Heart left ventricle (tissue), 16 donors: ENCODE measurements at regions not wholly inside any gene's neighbourhood (a gene's known extent, or its start where the extent isn't known, plus 50 kb on each side); places are given as distances from the start of the nearest gene placed in this dataset.

ENCODE experiments used
- ATAC-seq, 4 donors: fragments of 200-7000 bp; cut with Tn5 transposase; one replicate each; pipeline ENCODE4 v1.9.1; 2020 to 2022; ENCODE audit warnings: moderate library complexity in 4 of 4, mild to moderate bottlenecking in 3 of 4, moderate number of reproducible peaks in 1 of 4
- DNase-seq, 5 donors: peaks; one replicate each; pipeline ENCODE4 v3.0.0-alpha.2; 2020
- H3K27ac ChIP-seq, 12 donors: fragments of 200-600 bp; sonication (generic) in 4 of 12; one replicate each; pipeline versions ENCODE4 v1.5.0 to v1.8.0; 2016 to 2022; ENCODE audit warnings: mild to moderate bottlenecking in 2 of 12
- H3K27me3 ChIP-seq, 9 donors: fragments of 200-600 bp; sonication (generic) in 2 of 9; one replicate each; pipeline versions ENCODE4 v1.5.1 to v1.8.0; 2016 to 2022; ENCODE audit warnings: mild to moderate bottlenecking in 3 of 9
- H3K36me3 ChIP-seq, 9 donors: fragments of 200-600 bp; sonication (generic) in 2 of 9; one replicate each; pipeline versions ENCODE4 v1.5.0 to v1.8.0; 2018 to 2022; ENCODE audit warnings: mild to moderate bottlenecking in 2 of 9
- H3K4me1 ChIP-seq, 12 donors: fragments of 200-600 bp; sonication (generic) in 4 of 12; one replicate each; pipeline versions ENCODE4 v1.5.0 to v1.8.0; 2016 to 2022; ENCODE audit warnings: mild to moderate bottlenecking in 3 of 12
- H3K4me3 ChIP-seq, 12 donors: fragments of 200-600 bp; sonication (generic) in 4 of 12; one replicate each; pipeline versions ENCODE4 v1.5.0 to v1.8.0; 2017 to 2022; ENCODE audit warnings: mild to moderate bottlenecking in 9 of 12, moderate library complexity in 4 of 12
- H3K9me3 ChIP-seq, 12 donors: fragments of 200-600 bp; sonication (generic) in 4 of 12; one replicate each; pipeline versions ENCODE4 v1.5.0 to v1.8.0; 2016 to 2022; ENCODE audit warnings: mild to moderate bottlenecking in 1 of 12
- POLR2A ChIP-seq, 2 donors: fragments of 450-650 bp; IDR thresholded peaks; one replicate each; pipeline ENCODE4 v1.6.1; 2017; ENCODE audit warnings: antibody characterized with exemption in 2 of 2, mild to moderate bottlenecking in 2 of 2, moderate library complexity in 2 of 2
- WGBS, 4 donors: extraction: QIAGEN DNeasy Blood & Tissue Kit in 2 of 4; methylation state at CpG; one replicate each; pipeline versions ENCODE4 v1.1.5 to v1.1.7; 2013 to 2018; 5-methylcytosine and 5-hydroxymethylcytosine counted together
- intact Hi-C, 10 donors: fragments of 100-400 bp; cut with DNase I; formaldehyde crosslinking; loops; one replicate each; pipeline versions ENCODE4 v1.11.1 to v1.14.2; 2022
- TF ChIP-seq, protein P1 (sequence below), 12 donors: fragments of 200-600 bp; sonication (generic) in 4 of 12; IDR thresholded peaks; one replicate each; pipeline versions ENCODE4 v1.5.0 to v1.8.0; 2018 to 2022; ENCODE audit warnings: antibody characterized with exemption in 12 of 12, mild to moderate bottlenecking in 5 of 12
- donor health status: ischemic (EF 13 %, LVEDD 7.1; RV severe dilation, severe dysfunction).
- donor health status: healthy with polysubstance abuse.
- donor health status: DM: no; HTN: yes; CAD: no.
- donor health status: DM: no; HTN: no; CAD: no.
- donor health status: ischemic (EF 25% LVEDD 6.9; RV normal size, moderate dysfunction).
- donor health status: ischemic (EF 25% LVEDD 5.7; RV mildly dilated, moderate dysfunction).
- donor health status: healthy.
- donor health status: DM: yes; HTN: yes; CAD: no.
- donor health status: ischemic (EF 35%, LVEDD 5.7; RV mildly dilated, moderate dysfunction).
- donor health status: nonischemic (EF 11% LVEDD 7.7; RV severe dilation, severe dysfunction).
- donor health status: DM: yes; HTN: yes; CAD: no.
- donor health status: PGD.
- donor health status: ischemic (EF 29% LVEDD 5.4; RV normal size, mild dysfunction).
- donor health status: nonischemic (EF 23%, LVEDD 6.1; RV moderate dilation, normal function).

DNA sequence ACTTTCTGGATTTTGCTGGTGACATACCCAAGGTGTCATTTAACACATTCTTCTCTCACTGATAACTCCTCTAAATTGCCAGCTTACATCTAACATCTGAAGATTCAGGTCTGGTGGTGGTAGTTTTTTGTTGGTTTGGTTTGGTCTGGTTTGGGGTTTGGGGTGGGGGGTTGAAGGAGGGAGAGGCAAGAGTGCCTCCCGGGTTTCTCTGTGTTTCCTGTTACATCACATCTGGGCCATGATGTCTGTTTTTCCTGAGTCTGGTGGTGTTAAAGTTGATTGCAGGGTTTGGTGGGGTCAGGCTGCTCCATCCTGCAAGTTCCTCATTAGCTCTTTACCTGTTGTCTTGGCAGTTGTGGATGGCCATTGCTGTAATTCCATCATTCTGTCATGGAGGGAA, 155.8 kb upstream of the UBL3 start:
- no peak overlapping the region for H3K27ac ChIP-seq
- no peaks in the 10 kb centered on the region for H3K36me3 ChIP-seq
- peaks cover 0 to 19% (median 0%) of the 10 kb centered on the region in 9 donors for H3K27me3 ChIP-seq
- no peak for DNase-seq
- intact Hi-C loops = no loop called here
- TF ChIP-seq, protein P1, sequence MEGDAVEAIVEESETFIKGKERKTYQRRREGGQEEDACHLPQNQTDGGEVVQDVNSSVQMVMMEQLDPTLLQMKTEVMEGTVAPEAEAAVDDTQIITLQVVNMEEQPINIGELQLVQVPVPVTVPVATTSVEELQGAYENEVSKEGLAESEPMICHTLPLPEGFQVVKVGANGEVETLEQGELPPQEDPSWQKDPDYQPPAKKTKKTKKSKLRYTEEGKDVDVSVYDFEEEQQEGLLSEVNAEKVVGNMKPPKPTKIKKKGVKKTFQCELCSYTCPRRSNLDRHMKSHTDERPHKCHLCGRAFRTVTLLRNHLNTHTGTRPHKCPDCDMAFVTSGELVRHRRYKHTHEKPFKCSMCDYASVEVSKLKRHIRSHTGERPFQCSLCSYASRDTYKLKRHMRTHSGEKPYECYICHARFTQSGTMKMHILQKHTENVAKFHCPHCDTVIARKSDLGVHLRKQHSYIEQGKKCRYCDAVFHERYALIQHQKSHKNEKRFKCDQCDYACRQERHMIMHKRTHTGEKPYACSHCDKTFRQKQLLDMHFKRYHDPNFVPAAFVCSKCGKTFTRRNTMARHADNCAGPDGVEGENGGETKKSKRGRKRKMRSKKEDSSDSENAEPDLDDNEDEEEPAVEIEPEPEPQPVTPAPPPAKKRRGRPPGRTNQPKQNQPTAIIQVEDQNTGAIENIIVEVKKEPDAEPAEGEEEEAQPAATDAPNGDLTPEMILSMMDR (IDR thresholded peaks at IDR 0.05) = no peak
- TF ChIP-seq POLR2A (IDR thresholded peaks at IDR 0.05) = no peak
- no peak overlapping the region for H3K4me3 ChIP-seq
- ATAC-seq = no peak
- WGBS, 4 donors = 9 to 15% (median 15%) methylated on average over 1 of the region's 1 CpG
- no peaks in the 10 kb centered on the region for H3K4me1 ChIP-seq
- H3K9me3 ChIP-seq = no peaks in the 10 kb centered on the region

DNA sequence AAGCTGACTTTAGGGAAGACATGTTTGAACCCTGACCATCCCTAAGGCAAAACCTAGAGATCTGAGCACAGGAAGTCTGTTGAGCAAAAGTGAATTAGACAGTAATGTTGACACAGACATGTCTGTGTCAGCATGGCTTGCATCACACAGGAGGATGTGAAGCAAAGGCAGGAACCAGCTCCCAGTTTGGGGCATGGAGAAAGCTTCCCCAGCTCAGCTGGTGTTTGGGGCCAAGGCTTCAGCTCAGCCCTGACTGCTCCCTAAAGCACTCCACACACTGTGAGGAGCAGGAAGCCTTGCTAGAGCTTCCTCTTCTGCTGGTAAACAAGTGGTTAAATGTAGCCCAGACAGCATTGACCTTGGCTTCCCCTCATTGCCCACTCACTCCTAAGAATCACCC, 153.8 kb upstream of the UBL3 start:
- DNase-seq = no peak
- Histone ChIP-seq H3K27me3 (peaks cover 0 to 17% (median 0%) of the 10 kb centered on the region in 9 donors), H3K36me3 (no peaks in the 10 kb centered on the region), H3K27ac (no peak overlapping the region), H3K4me1 (no peaks in the 10 kb centered on the region), H3K4me3 (no peak overlapping the region), H3K9me3 (no peaks in the 10 kb centered on the region)
- intact Hi-C loops = no loop called here
- TF ChIP-seq POLR2A (IDR thresholded peaks at IDR 0.05) = no peak
- ATAC-seq = no peak

DNA sequence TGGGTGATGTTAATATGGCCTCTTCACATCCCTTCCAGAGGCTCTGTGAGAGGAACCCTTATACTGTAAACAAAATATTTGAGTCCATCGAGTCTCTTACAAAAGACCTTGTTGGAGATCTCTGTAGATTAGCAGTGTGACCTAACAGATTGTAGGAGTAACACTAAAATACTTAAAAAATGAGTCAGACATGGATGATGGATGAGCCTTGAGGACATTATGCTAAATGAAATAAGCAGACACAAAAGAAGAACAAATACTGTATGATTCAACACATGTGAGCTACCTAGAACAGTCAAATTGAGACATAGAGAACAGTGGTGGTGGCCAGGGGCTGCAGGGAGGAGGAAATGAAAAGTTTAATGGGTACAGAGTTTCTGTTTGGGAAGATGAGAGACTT, 152.2 kb upstream of the UBL3 start:
- ATAC-seq = no peak
- Histone ChIP-seq H3K27me3 (peaks cover 0 to 7% (median 0%) of the 10 kb centered on the region in 9 donors), H3K9me3 (no peaks in the 10 kb centered on the region), H3K36me3 (no peaks in the 10 kb centered on the region), H3K4me1 (no peaks in the 10 kb centered on the region), H3K4me3 (no peak overlapping the region), H3K27ac (no peak overlapping the region)
- WGBS, 4 donors = 44 to 74% (median 59%) methylated on average over 1 of the region's 1 CpG
- no peak for DNase-seq
- intact Hi-C loops = no loop called here
- no peak for TF ChIP-seq POLR2A (IDR thresholded peaks at IDR 0.05)
- TF ChIP-seq, protein P1 (IDR thresholded peaks at IDR 0.05) = no peak

DNA sequence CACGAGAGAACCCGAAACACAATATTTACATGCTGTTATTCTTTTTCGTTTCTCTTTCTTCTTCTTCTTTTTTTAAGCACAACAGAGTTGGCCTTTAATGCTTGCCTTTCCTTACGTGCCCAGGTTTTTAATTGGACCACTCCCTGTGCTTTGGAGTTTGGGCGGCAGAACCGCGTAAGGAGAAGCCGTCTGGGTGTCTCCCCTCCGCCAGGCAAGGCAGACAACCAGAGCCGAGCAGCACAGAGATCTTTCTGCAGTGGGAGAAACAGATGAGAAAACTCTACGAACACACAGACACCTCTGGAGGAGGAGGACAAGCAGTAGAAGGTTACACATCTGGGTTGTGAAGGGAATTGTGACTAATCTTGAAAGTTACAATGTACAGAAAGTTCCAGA, 150.0 kb upstream of the UBL3 start:
- H3K27ac ChIP-seq = no peak overlapping the region
- no peak for ATAC-seq
- H3K9me3 ChIP-seq = no peaks in the 10 kb centered on the region
- intact Hi-C loops = no loop called here
- H3K27me3 ChIP-seq = peaks cover 0 to 4% (median 0%) of the 10 kb centered on the region in 9 donors
- DNase-seq = no peak
- 75 to 85% (median 81%) methylated on average over 11 of the region's 11 CpGs for WGBS, 4 donors
- no peaks in the 10 kb centered on the region for H3K4me1 ChIP-seq
- TF ChIP-seq POLR2A (IDR thresholded peaks at IDR 0.05) = no peak
- TF ChIP-seq, protein P1 (IDR thresholded peaks at IDR 0.05) = no peak
- H3K36me3 ChIP-seq = no peaks in the 10 kb centered on the region
- no peak overlapping the region for H3K4me3 ChIP-seq
